ENCODE measurements at regions not wholly inside any gene's neighbourhood (a gene's known extent, or its start where the extent isn't known, plus 50 kb on each side); places are given as distances from the start of the nearest gene placed in this dataset.
"Not testable (repeated sequence)": the region's sequence is repeated elsewhere in the genome, so short reads cannot be mapped to it uniquely, and the experiment has no call there.

DNA sequence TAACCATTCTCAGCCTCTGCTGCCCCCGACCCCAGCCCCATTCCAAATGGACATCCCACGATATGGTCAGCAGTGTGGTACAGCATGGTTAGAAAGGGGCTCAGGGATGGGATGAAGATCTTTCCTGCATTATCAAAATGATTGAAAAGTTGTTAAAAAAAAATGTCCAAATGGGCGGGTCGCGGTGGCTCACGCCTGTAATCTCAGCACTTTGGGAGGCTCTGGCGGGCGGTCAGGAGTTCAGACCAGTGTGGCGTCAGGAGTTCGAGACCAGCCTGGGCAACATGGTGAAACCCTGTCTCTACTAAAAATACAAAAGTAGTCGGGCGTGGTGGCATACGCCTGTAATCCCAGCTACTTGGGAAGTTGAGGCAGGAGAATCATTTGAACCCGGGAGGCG, 54.3 kb upstream of the ZNF254 start:
- Mint-ChIP-seq H3K9me3 (peaks cover 6% of the 10 kb centered on the region), H3K4me3 (peak overlapping the region; percentile 100), H3K27me3 (ENCODE audit: insufficient read depth) (no peaks in the 10 kb centered on the region), H3K4me1 (ENCODE audit: low read depth) (peaks cover 26% of the 10 kb centered on the region), H3K36me3 (ENCODE audit: low read depth) (peaks cover 20% of the 10 kb centered on the region), H3K27ac (peak overlapping the region; percentile 40)
- intact Hi-C loops (cut with micrococcal nuclease) = loop anchor here (1.0 to 5.0 kb wide), 5 partner anchors 22 to 638 kb away; partner anchors contain the start of genes ZNF254, ZNF675, ZNF726 and ZNF91
- no peak for DNase-seq (ENCODE audit: low spot score)

DNA sequence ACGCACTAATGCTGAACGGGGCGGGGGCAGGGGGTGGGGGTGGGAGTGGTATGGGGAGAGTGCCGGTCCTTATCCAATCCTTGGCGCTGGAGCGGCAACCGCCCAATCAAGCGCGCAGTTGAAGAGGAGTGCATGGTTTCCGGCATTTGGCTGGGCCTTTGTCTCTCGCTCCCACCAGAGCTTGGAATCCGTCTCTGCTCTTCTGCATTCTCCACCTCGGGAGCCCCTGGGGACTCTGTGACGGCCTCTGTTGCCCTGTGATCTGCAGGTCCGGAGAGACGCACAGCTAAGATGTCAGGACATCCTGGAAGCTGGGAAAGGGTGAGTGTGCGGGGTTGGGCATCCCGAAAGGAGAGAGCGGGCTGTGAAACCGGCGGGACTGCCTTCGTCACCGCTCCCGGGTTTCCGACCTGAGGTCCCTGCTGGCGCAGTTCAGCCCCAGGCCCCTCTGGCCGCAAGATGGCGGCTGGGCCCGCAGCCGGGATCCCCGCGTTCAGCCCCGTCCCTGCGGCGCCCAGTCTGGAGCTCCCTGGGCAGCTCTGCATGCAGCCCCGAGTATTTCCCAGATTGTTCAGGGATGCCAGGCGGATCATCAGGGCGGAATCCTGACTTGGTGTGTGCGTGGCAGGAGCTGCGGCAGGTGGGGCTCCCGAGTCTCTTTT, 53.6 kb upstream of the ZNF254 start:
- intact Hi-C loops (cut with micrococcal nuclease) = loop anchor here (1.0 to 5.0 kb wide), 5 partner anchors 21 to 639 kb away; partner anchors contain the start of genes ZNF254, ZNF675, ZNF726 and ZNF91
- H3K4me1 Mint-ChIP-seq (ENCODE audit: low read depth) = peaks cover 26% of the 10 kb centered on the region

DNA sequence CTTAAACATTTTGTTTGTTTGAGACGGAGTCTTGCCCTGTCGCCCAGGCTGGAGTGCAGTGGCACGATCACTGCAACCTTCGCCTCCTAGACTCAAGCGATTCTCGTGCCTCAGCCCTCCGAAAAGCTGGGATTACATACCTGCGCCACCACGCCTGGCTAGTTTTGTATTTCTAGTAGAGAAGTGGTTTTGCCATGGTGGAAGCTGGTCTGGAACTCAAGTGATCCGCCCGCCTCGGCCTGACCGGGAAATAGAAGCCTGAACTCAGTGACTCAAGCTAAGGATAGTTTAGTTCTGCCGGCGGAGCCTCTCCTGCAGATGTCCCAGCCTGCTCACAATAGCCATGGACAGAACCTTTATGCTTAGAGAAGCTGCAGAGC, 53.0 kb upstream of the ZNF254 start:
- H3K4me1 Mint-ChIP-seq (ENCODE audit: low read depth) = peaks cover 26% of the 10 kb centered on the region
- peaks cover 24% of the 10 kb centered on the region for H3K36me3 Mint-ChIP-seq (ENCODE audit: low read depth)
- no peaks in the 10 kb centered on the region for H3K27me3 Mint-ChIP-seq (ENCODE audit: insufficient read depth)
- peaks cover 6% of the 10 kb centered on the region for H3K9me3 Mint-ChIP-seq
- peak overlapping the region; percentile 98 for H3K27ac Mint-ChIP-seq
- intact Hi-C loops (cut with micrococcal nuclease) = loop anchor here (1.0 to 5.0 kb wide), 6 partner anchors 20 to 639 kb away; partner anchors contain the start of genes ZNF254, ZNF675, ZNF726 and ZNF91
- peak; percentile 9 for DNase-seq (ENCODE audit: low spot score)
- H3K4me3 Mint-ChIP-seq = peak overlapping the region; percentile 100

More for the DNA sequence above, 53.6 kb upstream of the ZNF254 start:
- Mint-ChIP-seq H3K9me3 (peaks cover 6% of the 10 kb centered on the region), H3K27ac (peak overlapping the region; percentile 98), H3K36me3 (ENCODE audit: low read depth) (peaks cover 20% of the 10 kb centered on the region), H3K27me3 (ENCODE audit: insufficient read depth) (no peaks in the 10 kb centered on the region), H3K4me3 (peak overlapping the region; percentile 100)
- peak; percentile 76 for DNase-seq (ENCODE audit: low spot score)

DNA sequence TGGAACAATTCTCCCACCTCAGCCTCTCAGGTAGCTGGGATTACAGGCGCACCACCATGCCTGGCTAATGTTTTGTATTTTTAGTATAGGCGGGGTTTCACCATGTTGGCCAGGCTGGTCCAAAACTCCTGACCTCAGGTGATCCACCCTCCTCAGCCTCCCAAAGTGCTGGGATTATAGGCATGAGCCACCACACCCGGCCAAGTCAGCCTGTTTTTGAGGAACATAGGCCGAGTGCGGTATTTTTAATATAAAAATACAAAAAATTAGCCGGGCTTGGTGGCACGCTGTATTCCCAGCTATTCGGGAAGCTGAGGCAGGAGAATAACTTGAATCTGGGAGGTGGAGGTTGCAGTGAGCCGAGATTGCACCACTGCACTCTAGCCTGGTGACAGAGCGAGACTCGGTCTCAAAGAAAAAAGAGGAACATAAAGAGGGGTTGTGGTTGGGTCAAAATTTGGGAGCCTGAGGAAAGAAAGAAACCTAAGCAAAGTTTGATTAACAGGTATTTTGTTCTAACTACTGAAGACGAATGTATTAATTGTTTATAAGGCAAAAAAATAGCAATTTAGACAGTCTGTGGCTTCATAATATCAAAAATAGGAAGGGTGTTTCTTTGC, 51.6 kb upstream of the ZNF254 start:
- H3K27ac Mint-ChIP-seq; H3K9me3 Mint-ChIP-seq; DNase-seq (ENCODE audit: low spot score); intact Hi-C loops (cut with micrococcal nuclease); H3K27me3 Mint-ChIP-seq (ENCODE audit: insufficient read depth): not testable (repeated sequence)
- peaks cover 31% of the 10 kb centered on the region for H3K36me3 Mint-ChIP-seq (ENCODE audit: low read depth)
- H3K4me1 Mint-ChIP-seq (ENCODE audit: low read depth) = peaks cover 26% of the 10 kb centered on the region
- H3K4me3 Mint-ChIP-seq = peak overlapping the region; percentile 9

Data from activated T-helper 1 cell treated with anti-CD3 and anti-CD28 coated beads, Interleukin-12 subunit alpha, Interleukin-12 subunit beta, Interleukin-2, Interleukin-4 antibody, amounts not matched to agents 30 ng/mL and 10 ng/mL and 1 ng/mL, durations not matched to agents 14 hours and 24 hours and 36 hours (primary cell).